ENCODE measurements at regions not wholly inside any gene's neighbourhood (a gene's known extent, or its start where the extent isn't known, plus 50 kb on each side); places are given as distances from the start of the nearest gene placed in this dataset.

GRCh38 chr20:61191096-61191495 lies 61.0 kb upstream of the CDH4 start:
- no peak for DNase-seq (ENCODE audit: low spot score)

DNA sequence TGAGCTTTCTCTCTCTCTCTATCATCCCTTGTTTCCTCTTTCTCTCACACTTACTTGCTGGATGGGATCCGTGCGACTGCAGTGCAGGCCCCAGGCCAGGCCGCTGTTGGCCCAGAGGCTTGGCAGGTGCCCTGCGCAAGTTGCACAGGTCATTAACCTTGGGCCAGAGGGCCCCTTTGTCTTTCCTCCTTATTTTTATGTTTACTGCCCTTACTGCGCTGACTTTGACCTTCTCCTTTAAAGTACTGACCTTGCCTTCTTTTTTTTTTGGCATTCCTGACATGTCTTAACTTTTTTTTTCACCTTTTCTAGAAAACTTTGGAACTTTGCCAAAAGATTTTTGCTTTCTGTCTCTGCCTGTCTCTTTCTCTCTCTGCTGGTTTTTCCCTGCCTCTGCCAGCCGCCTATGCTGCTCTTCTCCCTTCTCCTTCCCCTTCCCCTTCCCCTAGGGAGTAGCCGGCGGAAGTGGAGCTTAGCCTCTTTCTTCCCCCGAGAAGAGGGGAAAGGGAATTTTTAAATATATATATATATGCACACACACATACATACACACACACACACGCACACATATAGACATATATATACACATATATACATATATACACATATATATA lies 59.6 kb upstream of the CDH4 start:
- DNase-seq (ENCODE audit: low spot score): no peak

DNA sequence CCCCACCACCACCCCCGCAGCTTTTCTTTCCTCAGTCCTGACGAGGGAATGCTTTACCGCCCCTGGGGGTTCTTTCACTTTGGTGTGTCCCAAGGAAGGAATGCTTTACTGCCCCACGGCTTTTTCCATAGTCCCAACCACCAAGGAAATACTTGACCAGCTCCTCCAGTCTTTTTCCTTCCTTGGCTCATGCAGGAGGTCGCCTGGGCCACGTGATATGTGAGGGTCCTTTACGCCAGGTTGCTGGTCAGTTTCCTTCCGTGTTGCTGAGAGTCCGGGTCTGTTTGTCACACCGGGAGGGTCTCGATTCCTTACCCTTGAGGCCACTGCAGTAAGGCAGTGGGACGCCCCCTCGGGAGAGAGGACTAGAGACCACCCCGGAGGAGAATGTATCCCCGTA lies 58.9 kb upstream of the CDH4 start:
- DNase-seq (ENCODE audit: low spot score): no peak

Measured in ureter (tissue), 1 donor.